ENCODE measurements at regions not wholly inside any gene's neighbourhood (a gene's known extent, or its start where the extent isn't known, plus 50 kb on each side); places are given as distances from the start of the nearest gene placed in this dataset.

- no peak overlapping the region for H3K4me3 ChIP-seq
- no peak for TF ChIP-seq CTCF (IDR thresholded peaks at IDR 0.05)
- no peak for DNase-seq
- 92 to 94% (median 92%) methylated on average over 6 of the region's 6 CpGs for WGBS, 3 donors
- ATAC-seq, result no peak
- no peaks in the 10 kb centered on the region for H3K27me3 ChIP-seq (ENCODE audit: insufficient read depth in 3 of 3, low read length in 2 of 3)
- H3K36me3 ChIP-seq (ENCODE audit: insufficient read depth in 1 of 2, low read depth in 1 of 2), result no peaks in the 10 kb centered on the region
- H3K9me3 ChIP-seq, result no peaks in the 10 kb centered on the region
- no peaks in the 10 kb centered on the region for H3K4me1 ChIP-seq
- no peak overlapping the region for H3K27ac ChIP-seq
- intact Hi-C loops (cut with DNase I), result no loop called here
Observed at GRCh38 chr11:33944693-33945424, 53.0 kb upstream of the LMO2 start.

GRCh38 chr11:33944345-33944692 lies 52.4 kb upstream of the LMO2 start:
- no peaks in the 10 kb centered on the region for H3K4me1 ChIP-seq
- no peak overlapping the region for H3K4me3 ChIP-seq
- H3K36me3 ChIP-seq (ENCODE audit: insufficient read depth in 1 of 2, low read depth in 1 of 2), result no peaks in the 10 kb centered on the region
- WGBS, 3 donors, result 91 to 98% (median 95%) methylated on average over 3 of the region's 3 CpGs
- intact Hi-C loops (cut with DNase I), result no loop called here
- ATAC-seq (no peak), DNase-seq (no peak)
- H3K9me3 ChIP-seq, result no peaks in the 10 kb centered on the region
- no peak overlapping the region for H3K27ac ChIP-seq
- no peaks in the 10 kb centered on the region for H3K27me3 ChIP-seq (ENCODE audit: insufficient read depth in 3 of 3, low read length in 2 of 3)
- TF ChIP-seq CTCF (IDR thresholded peaks at IDR 0.05), result no peak

GRCh38 chr11:33942954-33943353 lies 51.1 kb upstream of the LMO2 start:
- TF ChIP-seq CTCF (IDR thresholded peaks at IDR 0.05), result no peak
- WGBS, 3 donors, result 15 to 25% (median 21%) methylated on average over 4 of the region's 4 CpGs
- H3K9me3 ChIP-seq, result no peaks in the 10 kb centered on the region
- no peaks in the 10 kb centered on the region for H3K4me1 ChIP-seq
- no peaks in the 10 kb centered on the region for H3K36me3 ChIP-seq (ENCODE audit: insufficient read depth in 1 of 2, low read depth in 1 of 2)
- intact Hi-C loops (cut with DNase I), result no loop called here
- DNase-seq (peak; percentile 57 to 60), ATAC-seq (peak in 2 of 4 donors; percentile 45 to 49)
- H3K4me3 ChIP-seq, result no peak overlapping the region
- H3K27ac ChIP-seq, result no peak overlapping the region
- H3K27me3 ChIP-seq (ENCODE audit: insufficient read depth in 3 of 3, low read length in 2 of 3), result no peaks in the 10 kb centered on the region

GRCh38 chr11:33941637-33942160 lies 49.8 kb upstream of the LMO2 start:
- ATAC-seq (peak in 3 of 4 donors; percentile 19 to 40 (median 28)), DNase-seq (no peak)
- Histone ChIP-seq H3K36me3 (ENCODE audit: insufficient read depth in 1 of 2, low read depth in 1 of 2) (no peaks in the 10 kb centered on the region), H3K27ac (no peak overlapping the region), H3K9me3 (no peaks in the 10 kb centered on the region), H3K4me3 (no peak overlapping the region), H3K27me3 (ENCODE audit: insufficient read depth in 3 of 3, low read length in 2 of 3) (no peaks in the 10 kb centered on the region), H3K4me1 (no peaks in the 10 kb centered on the region)
- intact Hi-C loops (cut with DNase I), result no loop called here
- no peak for TF ChIP-seq CTCF (IDR thresholded peaks at IDR 0.05)
- WGBS, 3 donors, result 38 to 46% (median 43%) methylated on average over 7 of the region's 7 CpGs
